NCI-H526 treated with DMSO at 0.1 percent for 48 hours (cell line): ENCODE measurements at regions not wholly inside any gene's neighbourhood (a gene's known extent, or its start where the extent isn't known, plus 50 kb on each side); places are given as distances from the start of the nearest gene placed in this dataset.

ENCODE experiments used
- DNase-seq: peaks from one replicate; lab custom pipeline; 2025; lab: John Stamatoyannopoulos, UW

GRCh38 chr6:14455876-14456648 lies 338.5 kb downstream of the CD83 start:
- no peak for DNase-seq

- no peak for DNase-seq
Observed at GRCh38 chr6:14456941-14457340, 339.4 kb downstream of the CD83 start.

- no peak for DNase-seq
Observed at GRCh38 chr6:14458669-14459266, 341.2 kb downstream of the CD83 start.

GRCh38 chr6:14459315-14459714 lies 341.7 kb downstream of the CD83 start:
- no peak for DNase-seq

GRCh38 chr6:14460556-14460955 lies 343.0 kb downstream of the CD83 start:
- no peak for DNase-seq

GRCh38 chr6:14462135-14462534 lies 344.6 kb downstream of the CD83 start:
- no peak for DNase-seq

GRCh38 chr6:14462566-14462965 lies 345.0 kb downstream of the CD83 start:
- DNase-seq = no peak

GRCh38 chr6:14463110-14463509 lies 345.5 kb downstream of the CD83 start:
- no peak for DNase-seq

GRCh38 chr6:14464055-14464454 lies 346.5 kb downstream of the CD83 start:
- no peak for DNase-seq

- no peak for DNase-seq
Observed at GRCh38 chr6:14464716-14465115, 347.1 kb downstream of the CD83 start.

GRCh38 chr6:14466278-14466677 lies 348.7 kb downstream of the CD83 start:
- no peak for DNase-seq

GRCh38 chr6:14467591-14467990 lies 350.0 kb downstream of the CD83 start:
- no peak for DNase-seq

GRCh38 chr6:14468647-14469321 lies 351.2 kb downstream of the CD83 start:
- DNase-seq = no peak

GRCh38 chr6:14470101-14470500 lies 352.5 kb downstream of the CD83 start:
- DNase-seq = no peak

GRCh38 chr6:14470671-14471070 lies 353.1 kb downstream of the CD83 start:
- no peak for DNase-seq

GRCh38 chr6:14472255-14472985 lies 354.8 kb downstream of the CD83 start:
- DNase-seq = no peak

- DNase-seq = no peak
Observed at GRCh38 chr6:14472986-14473337, 355.4 kb downstream of the CD83 start.

- DNase-seq = no peak
Observed at GRCh38 chr6:14474816-14475215, 357.2 kb downstream of the CD83 start.

- DNase-seq = no peak
Observed at GRCh38 chr6:14475306-14475705, 357.7 kb downstream of the CD83 start.

GRCh38 chr6:14476793-14477531 lies 359.4 kb downstream of the CD83 start:
- no peak for DNase-seq

- no peak for DNase-seq
Observed at GRCh38 chr6:14477559-14477958, 360.0 kb downstream of the CD83 start.
